WERI-Rb-1 (cell line): ENCODE measurements at regions not wholly inside any gene's neighbourhood (a gene's known extent, or its start where the extent isn't known, plus 50 kb on each side); places are given as distances from the start of the nearest gene placed in this dataset.

Source experiments
- DNase-seq: peaks from one replicate; pipeline ENCODE4 v3.0.0-alpha.2; 2020
- H3K27ac ChIP-seq: fragments of 250-450 bp; sonication (Bioruptor Pico); 2 replicates; pipeline ENCODE4 v1.5.1; 2020; ENCODE audit warnings: mild to moderate bottlenecking, moderate library complexity
- H3K27me3 ChIP-seq: fragments of 250-450 bp; sonication (Bioruptor Pico); 2 replicates; pipeline ENCODE4 v1.5.1; 2021; ENCODE audit warnings: mild to moderate bottlenecking, low read depth, moderate library complexity; ENCODE audit not compliant: insufficient read depth, severe bottlenecking
- H3K36me3 ChIP-seq: fragments of 250-450 bp; sonication (Bioruptor Pico); 2 replicates; pipeline ENCODE4 v1.5.1; 2020; ENCODE audit warnings: mild to moderate bottlenecking, moderate library complexity
- H3K4me3 ChIP-seq: 2 replicates; pipeline ENCODE4 v1.5.1; 2011; ENCODE audit warnings: low read depth, mild to moderate bottlenecking, control low read depth, low read length
- H3K9me3 ChIP-seq: fragments of 250-450 bp; sonication (Bioruptor Pico); 2 replicates; pipeline ENCODE4 v1.5.1; 2021; ENCODE audit warnings: mild to moderate bottlenecking, moderate library complexity; ENCODE audit not compliant: severe bottlenecking
- TF ChIP-seq, protein P1 (sequence below): IDR thresholded peaks from 2 replicates; pipeline ENCODE4 v1.5.1; 2011; ENCODE audit warnings: low read depth, mild to moderate bottlenecking, control low read depth, inconsistent platforms, low read length

DNA sequence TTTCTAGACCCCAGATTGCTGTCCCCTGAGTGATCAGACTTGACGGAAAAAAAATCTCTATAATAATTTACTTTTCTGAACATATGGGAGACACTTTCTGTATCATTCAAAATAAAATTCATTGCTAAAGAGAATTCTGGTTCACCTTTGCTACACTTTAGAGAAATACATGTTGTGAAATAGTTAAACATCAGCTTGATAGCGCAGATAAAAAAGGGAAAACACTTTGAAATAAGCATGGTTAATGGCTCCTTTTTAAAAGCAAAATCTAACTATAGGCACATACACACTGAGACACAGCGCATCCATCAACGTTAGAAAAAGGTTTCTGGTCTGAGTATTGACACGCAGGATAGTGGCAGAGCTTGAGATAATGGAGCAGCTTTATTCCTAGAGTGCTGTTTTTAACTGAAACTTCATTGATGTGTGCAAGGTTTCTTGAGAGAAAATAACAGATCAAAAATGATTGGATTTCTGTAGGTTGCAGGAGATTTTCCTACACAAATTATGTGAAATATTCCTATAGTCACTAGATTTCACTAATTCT, 341.2 kb downstream of the MZT1 start:
- Histone ChIP-seq H3K9me3 (no peaks in the 10 kb centered on the region), H3K4me3 (no peak overlapping the region), H3K27me3 (no peaks in the 10 kb centered on the region), H3K36me3 (no peaks in the 10 kb centered on the region), H3K27ac (no peak overlapping the region)
- DNase-seq: no peak
- TF ChIP-seq, protein P1, sequence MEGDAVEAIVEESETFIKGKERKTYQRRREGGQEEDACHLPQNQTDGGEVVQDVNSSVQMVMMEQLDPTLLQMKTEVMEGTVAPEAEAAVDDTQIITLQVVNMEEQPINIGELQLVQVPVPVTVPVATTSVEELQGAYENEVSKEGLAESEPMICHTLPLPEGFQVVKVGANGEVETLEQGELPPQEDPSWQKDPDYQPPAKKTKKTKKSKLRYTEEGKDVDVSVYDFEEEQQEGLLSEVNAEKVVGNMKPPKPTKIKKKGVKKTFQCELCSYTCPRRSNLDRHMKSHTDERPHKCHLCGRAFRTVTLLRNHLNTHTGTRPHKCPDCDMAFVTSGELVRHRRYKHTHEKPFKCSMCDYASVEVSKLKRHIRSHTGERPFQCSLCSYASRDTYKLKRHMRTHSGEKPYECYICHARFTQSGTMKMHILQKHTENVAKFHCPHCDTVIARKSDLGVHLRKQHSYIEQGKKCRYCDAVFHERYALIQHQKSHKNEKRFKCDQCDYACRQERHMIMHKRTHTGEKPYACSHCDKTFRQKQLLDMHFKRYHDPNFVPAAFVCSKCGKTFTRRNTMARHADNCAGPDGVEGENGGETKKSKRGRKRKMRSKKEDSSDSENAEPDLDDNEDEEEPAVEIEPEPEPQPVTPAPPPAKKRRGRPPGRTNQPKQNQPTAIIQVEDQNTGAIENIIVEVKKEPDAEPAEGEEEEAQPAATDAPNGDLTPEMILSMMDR: no peak

DNA sequence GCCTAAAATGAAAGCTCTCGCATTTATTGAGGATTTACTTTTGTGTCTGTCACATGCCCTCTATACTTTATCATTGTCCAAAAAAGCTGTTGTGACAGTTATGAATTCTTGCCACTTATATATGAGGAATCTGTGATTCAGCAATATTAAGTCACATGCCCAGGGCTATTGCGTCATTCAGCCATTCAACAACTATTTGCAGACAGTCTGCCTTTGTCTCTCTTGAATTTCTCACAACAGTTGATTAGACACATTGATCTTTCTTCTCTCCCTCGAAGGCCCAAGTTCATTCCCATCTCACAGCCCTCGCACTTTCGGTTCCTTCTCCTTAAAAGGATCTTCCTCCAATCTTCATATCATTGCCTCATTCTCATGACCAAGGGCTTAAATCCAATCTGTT, 342.6 kb downstream of the MZT1 start:
- TF ChIP-seq, protein P1: no peak
- no peak for DNase-seq

DNA sequence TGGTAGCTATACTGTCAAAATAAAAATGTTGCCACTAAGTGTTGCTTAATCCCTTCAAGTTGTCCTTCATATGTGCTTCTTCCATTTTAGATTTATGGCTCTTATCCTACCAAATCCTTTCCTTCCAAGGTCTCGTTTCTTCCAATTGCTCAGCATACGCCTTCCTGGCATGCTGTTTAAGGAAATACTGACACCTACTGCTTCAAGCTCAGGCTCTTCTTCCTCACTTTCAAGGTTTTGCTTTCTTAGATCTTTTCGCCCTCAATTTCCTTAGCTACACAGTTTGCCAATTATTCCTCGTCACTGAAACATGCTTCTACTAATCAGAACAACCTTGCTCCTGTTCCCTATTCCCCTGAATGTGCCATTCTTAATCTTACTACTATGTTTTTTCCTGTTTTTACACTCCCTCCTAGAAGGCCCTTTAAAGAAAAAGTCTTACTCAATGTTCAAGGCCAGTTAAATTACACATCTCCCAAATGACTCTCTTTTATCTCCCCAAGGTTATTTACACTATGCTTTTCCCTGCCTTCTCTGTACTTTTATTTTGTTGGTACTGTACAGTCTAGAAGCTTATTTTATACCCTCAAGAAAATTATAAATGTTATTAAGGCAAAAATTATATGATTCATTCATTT, 343.1 kb downstream of the MZT1 start:
- DNase-seq: no peak
- Histone ChIP-seq H3K27me3 (no peaks in the 10 kb centered on the region), H3K27ac (no peak overlapping the region), H3K9me3 (no peaks in the 10 kb centered on the region), H3K36me3 (no peaks in the 10 kb centered on the region), H3K4me3 (no peak overlapping the region)
- TF ChIP-seq, protein P1: no peak

More for the DNA sequence above, 342.6 kb downstream of the MZT1 start:
- no peaks in the 10 kb centered on the region for H3K27me3 ChIP-seq
- no peaks in the 10 kb centered on the region for H3K9me3 ChIP-seq
- H3K36me3 ChIP-seq: no peaks in the 10 kb centered on the region
- H3K4me3 ChIP-seq: no peak overlapping the region
- no peak overlapping the region for H3K27ac ChIP-seq

DNA sequence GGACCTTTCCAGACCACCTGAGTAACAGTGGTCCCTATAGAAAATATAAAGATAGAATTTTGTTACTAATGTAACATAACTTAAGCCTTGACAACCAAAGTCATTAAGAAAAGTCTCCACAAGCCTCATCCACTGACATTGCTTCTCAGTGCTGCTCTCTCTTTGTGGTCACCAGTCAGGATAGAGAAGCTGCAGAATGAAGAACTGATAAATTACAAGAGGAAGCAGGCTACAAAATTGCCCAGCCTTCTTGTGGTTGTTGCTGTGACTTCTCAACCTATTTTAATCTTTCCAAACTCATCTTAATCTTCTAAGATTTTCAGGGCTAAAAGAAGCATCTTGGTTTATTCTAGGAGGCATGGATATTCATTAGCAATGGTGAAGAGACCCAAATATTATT, 343.8 kb downstream of the MZT1 start:
- no peak overlapping the region for H3K27ac ChIP-seq
- H3K27me3 ChIP-seq: no peaks in the 10 kb centered on the region
- TF ChIP-seq, protein P1: no peak
- H3K36me3 ChIP-seq: no peaks in the 10 kb centered on the region
- no peak overlapping the region for H3K4me3 ChIP-seq
- H3K9me3 ChIP-seq: no peaks in the 10 kb centered on the region
- DNase-seq: no peak

DNA sequence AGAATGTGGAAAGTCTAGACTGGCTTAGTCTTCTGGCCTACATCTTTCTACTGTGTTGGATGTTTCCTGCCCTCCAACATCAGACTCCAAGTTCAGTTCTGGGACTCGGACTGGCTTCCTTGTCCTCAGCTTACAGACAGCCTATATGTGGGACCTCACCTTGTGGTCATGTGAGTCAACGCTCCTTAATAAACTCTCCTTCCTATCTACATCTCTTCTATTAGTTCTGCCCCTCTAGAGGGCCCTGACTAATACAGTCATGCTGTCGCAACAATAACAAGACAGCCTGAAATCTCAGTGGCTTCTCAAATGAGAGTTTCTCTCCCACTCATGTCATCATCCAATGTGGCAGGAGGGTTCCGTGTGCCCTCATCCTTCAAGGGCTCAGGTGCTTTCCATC, 347.8 kb downstream of the MZT1 start:
- Histone ChIP-seq H3K27ac (no peak overlapping the region), H3K36me3 (no peaks in the 10 kb centered on the region), H3K4me3 (no peak overlapping the region), H3K27me3 (no peaks in the 10 kb centered on the region), H3K9me3 (no peaks in the 10 kb centered on the region)
- TF ChIP-seq, protein P1: no peak
- DNase-seq: no peak

DNA sequence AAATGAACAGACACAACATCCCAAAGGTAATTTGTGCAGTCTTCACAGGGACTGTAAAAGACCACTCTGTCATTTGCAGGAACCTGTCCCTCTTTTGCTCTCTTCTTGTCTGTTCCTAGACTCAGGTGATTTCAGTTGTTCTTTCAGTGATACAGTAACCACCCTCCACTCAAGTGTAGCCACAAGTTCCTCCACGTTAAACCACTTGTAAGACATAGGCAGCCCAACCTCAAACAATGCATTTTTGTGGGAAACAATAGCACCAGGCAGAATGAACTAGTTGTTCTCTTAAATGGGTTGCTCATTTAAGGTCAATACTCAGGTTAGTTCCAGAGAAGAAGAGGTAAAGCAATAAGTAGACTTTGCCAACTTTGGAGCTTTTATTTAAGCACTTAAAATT, 359.4 kb downstream of the MZT1 start:
- Histone ChIP-seq H3K27me3 (no peaks in the 10 kb centered on the region), H3K27ac (no peak overlapping the region), H3K4me3 (no peak overlapping the region), H3K9me3 (no peaks in the 10 kb centered on the region), H3K36me3 (no peaks in the 10 kb centered on the region)
- DNase-seq: no peak
- TF ChIP-seq, protein P1: no peak
